ENCODE measurements at regions not wholly inside any gene's neighbourhood (a gene's known extent, or its start where the extent isn't known, plus 50 kb on each side); places are given as distances from the start of the nearest gene placed in this dataset.

DNA sequence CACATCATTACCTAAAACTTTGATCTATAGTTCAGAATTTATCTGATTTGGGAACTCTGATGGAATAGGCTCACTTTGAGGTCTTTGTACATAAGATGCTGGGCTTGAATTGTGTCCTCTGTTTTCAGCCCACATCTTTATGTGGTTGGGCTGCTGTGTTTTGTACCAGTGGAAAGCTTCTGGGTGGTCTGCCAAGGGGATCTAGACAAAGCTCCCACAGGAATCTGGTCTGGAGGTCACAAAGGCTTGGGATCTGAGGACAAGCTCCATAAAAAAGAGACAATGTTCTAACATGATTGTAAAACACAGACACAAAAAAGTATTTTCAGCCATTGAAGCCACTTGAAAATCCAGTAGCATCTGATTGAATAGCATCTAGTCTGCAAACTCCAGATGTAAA lies 393.5 kb upstream of the PITX2 start:
- no peak overlapping the region for H3K4me3 ChIP-seq (ENCODE audit: low read depth in 1 of 3, low read length in 3 of 3)
- no peak for DNase-seq (ENCODE audit: low spot score)
- no peak overlapping the region for H3K27ac ChIP-seq (ENCODE audit: low read depth in 1 of 2, low read length in 2 of 2)
- no peaks in the 10 kb centered on the region for H3K4me1 ChIP-seq (ENCODE audit: control insufficient read depth in 4 of 4, insufficient read depth in 4 of 4, low read length in 3 of 4)
- H3K36me3 ChIP-seq (ENCODE audit: control insufficient read depth in 4 of 4, insufficient read depth in 3 of 4, low read depth in 1 of 4, low read length in 3 of 4) = no peaks in the 10 kb centered on the region
- no peaks in the 10 kb centered on the region for H3K27me3 ChIP-seq (ENCODE audit: control insufficient read depth in 4 of 4, insufficient read depth in 4 of 4, low read length in 3 of 4)
- no peaks in the 10 kb centered on the region for H3K9me3 ChIP-seq (ENCODE audit: control insufficient read depth in 4 of 4, low read length in 3 of 4)
- no peak overlapping the region for H3K9ac ChIP-seq (ENCODE audit: low read depth in 1 of 2, low read length in 2 of 2)
- TF ChIP-seq, protein P1, sequence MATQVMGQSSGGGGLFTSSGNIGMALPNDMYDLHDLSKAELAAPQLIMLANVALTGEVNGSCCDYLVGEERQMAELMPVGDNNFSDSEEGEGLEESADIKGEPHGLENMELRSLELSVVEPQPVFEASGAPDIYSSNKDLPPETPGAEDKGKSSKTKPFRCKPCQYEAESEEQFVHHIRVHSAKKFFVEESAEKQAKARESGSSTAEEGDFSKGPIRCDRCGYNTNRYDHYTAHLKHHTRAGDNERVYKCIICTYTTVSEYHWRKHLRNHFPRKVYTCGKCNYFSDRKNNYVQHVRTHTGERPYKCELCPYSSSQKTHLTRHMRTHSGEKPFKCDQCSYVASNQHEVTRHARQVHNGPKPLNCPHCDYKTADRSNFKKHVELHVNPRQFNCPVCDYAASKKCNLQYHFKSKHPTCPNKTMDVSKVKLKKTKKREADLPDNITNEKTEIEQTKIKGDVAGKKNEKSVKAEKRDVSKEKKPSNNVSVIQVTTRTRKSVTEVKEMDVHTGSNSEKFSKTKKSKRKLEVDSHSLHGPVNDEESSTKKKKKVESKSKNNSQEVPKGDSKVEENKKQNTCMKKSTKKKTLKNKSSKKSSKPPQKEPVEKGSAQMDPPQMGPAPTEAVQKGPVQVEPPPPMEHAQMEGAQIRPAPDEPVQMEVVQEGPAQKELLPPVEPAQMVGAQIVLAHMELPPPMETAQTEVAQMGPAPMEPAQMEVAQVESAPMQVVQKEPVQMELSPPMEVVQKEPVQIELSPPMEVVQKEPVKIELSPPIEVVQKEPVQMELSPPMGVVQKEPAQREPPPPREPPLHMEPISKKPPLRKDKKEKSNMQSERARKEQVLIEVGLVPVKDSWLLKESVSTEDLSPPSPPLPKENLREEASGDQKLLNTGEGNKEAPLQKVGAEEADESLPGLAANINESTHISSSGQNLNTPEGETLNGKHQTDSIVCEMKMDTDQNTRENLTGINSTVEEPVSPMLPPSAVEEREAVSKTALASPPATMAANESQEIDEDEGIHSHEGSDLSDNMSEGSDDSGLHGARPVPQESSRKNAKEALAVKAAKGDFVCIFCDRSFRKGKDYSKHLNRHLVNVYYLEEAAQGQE (IDR thresholded peaks at IDR 0.05) = no peak
- TF ChIP-seq TAF1 (conservative IDR thresholded peaks at IDR 0.05) (no peak), HNF4G (IDR thresholded peaks at IDR 0.05) (no peak), JUND (IDR thresholded peaks at IDR 0.05) (no peak), YY1 (IDR thresholded peaks at IDR 0.05) (no peak), FOXA2 (IDR thresholded peaks at IDR 0.05) (no peak), EGR1 (IDR thresholded peaks at IDR 0.05; ENCODE audit: low read depth in 2 of 2) (no peak), FOXA1 (IDR thresholded peaks at IDR 0.05) (no peak), RXRA (IDR thresholded peaks at IDR 0.05) (no peak), GABPA (IDR thresholded peaks at IDR 0.05 in 1 of 2, conservative IDR thresholded peaks at IDR 0.05 in 1 of 2) (no peak)
- TF ChIP-seq, protein P2, sequence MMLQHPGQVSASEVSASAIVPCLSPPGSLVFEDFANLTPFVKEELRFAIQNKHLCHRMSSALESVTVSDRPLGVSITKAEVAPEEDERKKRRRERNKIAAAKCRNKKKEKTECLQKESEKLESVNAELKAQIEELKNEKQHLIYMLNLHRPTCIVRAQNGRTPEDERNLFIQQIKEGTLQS (IDR thresholded peaks at IDR 0.05) = no peak
- TF ChIP-seq, protein P3, sequence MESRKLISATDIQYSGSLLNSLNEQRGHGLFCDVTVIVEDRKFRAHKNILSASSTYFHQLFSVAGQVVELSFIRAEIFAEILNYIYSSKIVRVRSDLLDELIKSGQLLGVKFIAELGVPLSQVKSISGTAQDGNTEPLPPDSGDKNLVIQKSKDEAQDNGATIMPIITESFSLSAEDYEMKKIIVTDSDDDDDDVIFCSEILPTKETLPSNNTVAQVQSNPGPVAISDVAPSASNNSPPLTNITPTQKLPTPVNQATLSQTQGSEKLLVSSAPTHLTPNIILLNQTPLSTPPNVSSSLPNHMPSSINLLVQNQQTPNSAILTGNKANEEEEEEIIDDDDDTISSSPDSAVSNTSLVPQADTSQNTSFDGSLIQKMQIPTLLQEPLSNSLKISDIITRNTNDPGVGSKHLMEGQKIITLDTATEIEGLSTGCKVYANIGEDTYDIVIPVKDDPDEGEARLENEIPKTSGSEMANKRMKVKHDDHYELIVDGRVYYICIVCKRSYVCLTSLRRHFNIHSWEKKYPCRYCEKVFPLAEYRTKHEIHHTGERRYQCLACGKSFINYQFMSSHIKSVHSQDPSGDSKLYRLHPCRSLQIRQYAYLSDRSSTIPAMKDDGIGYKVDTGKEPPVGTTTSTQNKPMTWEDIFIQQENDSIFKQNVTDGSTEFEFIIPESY (IDR thresholded peaks at IDR 0.05) = no peak

DNA sequence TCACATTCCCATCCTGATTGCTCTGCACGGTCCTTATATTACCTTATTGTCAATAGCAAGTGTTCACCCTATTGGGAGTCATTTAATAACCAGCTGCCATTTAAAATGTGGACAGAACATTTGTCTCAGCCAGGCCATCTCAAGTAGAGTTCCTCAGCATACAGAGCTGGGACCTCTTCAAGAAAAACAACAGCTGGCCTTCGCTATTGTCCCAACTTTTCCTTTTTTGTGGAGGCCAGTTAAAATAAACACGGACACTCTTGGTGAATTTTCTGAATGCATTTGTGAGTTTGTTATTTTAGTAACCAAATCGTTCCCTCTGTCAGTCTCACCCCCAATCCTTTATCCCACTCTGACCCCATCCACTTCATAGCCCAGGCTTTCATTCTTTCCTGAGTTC lies 395.3 kb upstream of the PITX2 start:
- H3K9me3 ChIP-seq (ENCODE audit: control insufficient read depth in 4 of 4, low read length in 3 of 4) = no peaks in the 10 kb centered on the region
- no peak for DNase-seq (ENCODE audit: low spot score)
- H3K9ac ChIP-seq (ENCODE audit: low read depth in 1 of 2, low read length in 2 of 2) = no peak overlapping the region
- H3K27ac ChIP-seq (ENCODE audit: low read depth in 1 of 2, low read length in 2 of 2) = no peak overlapping the region
- no peak for TF ChIP-seq RXRA (IDR thresholded peaks at IDR 0.05)
- no peak for TF ChIP-seq NR2F2 (IDR thresholded peaks at IDR 0.05)
- TF ChIP-seq HNF4A (conservative IDR thresholded peaks at IDR 0.05) = no peak
- TF ChIP-seq GABPA (IDR thresholded peaks at IDR 0.05 in 1 of 2, conservative IDR thresholded peaks at IDR 0.05 in 1 of 2) = no peak
- no peak for TF ChIP-seq JUND (IDR thresholded peaks at IDR 0.05)
- TF ChIP-seq EGR1 (IDR thresholded peaks at IDR 0.05; ENCODE audit: low read depth in 2 of 2) = no peak
- TF ChIP-seq, protein P3 (IDR thresholded peaks at IDR 0.05) = no peak
- TF ChIP-seq FOXA1 (IDR thresholded peaks at IDR 0.05) = no peak
- TF ChIP-seq, protein P4, sequence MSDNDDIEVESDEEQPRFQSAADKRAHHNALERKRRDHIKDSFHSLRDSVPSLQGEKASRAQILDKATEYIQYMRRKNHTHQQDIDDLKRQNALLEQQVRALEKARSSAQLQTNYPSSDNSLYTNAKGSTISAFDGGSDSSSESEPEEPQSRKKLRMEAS (IDR thresholded peaks at IDR 0.05) = no peak
- no peaks in the 10 kb centered on the region for H3K4me1 ChIP-seq (ENCODE audit: control insufficient read depth in 4 of 4, insufficient read depth in 4 of 4, low read length in 3 of 4)
- WGBS = 53% methylated on average over 4 of the region's 4 CpGs
- no peaks in the 10 kb centered on the region for H3K27me3 ChIP-seq (ENCODE audit: control insufficient read depth in 4 of 4, insufficient read depth in 4 of 4, low read length in 3 of 4)
- no peaks in the 10 kb centered on the region for H3K36me3 ChIP-seq (ENCODE audit: control insufficient read depth in 4 of 4, insufficient read depth in 3 of 4, low read depth in 1 of 4, low read length in 3 of 4)
- H3K4me3 ChIP-seq (ENCODE audit: low read depth in 1 of 3, low read length in 3 of 3) = no peak overlapping the region

Data from liver (tissue), 7 donors.